HEK293 (cell line): ENCODE measurements at regions not wholly inside any gene's neighbourhood (a gene's known extent, or its start where the extent isn't known, plus 50 kb on each side); places are given as distances from the start of the nearest gene placed in this dataset.

Experiments
- CTCF ChIA-PET: fragments of 350-600 bp; formaldehyde crosslinking; extraction: SDS; loops from one replicate; lab custom pipeline; 2021; ENCODE audit warnings: antibody characterized with exemption; lab: Yijun Ruan, JAX
- POLR2A ChIA-PET: fragments of 300-600 bp; formaldehyde crosslinking; extraction: SDS; loops from one replicate; lab custom pipeline; 2020; ENCODE audit warnings: antibody characterized with exemption, inconsistent platforms; lab: Yijun Ruan, JAX
- H3K27ac ChIP-seq: fragments of 200-500 bp; sonication (Bioruptor generic); 2 replicates; pipeline ENCODE4 v1.5.1; 2014; ENCODE audit warnings: low read depth, low read length, control low read depth, inconsistent platforms; ENCODE audit errors: extremely low read depth
- H3K36me3 ChIP-seq, 2 experiments: fragments of 200-500 bp in 1 of 2; sonication (Bioruptor generic) in 1 of 2; 1 replicate in 1 of 2; 2 replicates in 1 of 2; pipeline ENCODE4 v1.5.1; 2014 to 2017; ENCODE audit warnings: inconsistent platforms in 2 of 2, low read length in 2 of 2; ENCODE audit not compliant: control insufficient read depth in 2 of 2, insufficient read depth in 1 of 2
- H3K4me1 ChIP-seq: fragments of 200-500 bp; sonication (Bioruptor generic); 2 replicates; pipeline ENCODE4 v1.5.1; 2014; ENCODE audit warnings: mild to moderate bottlenecking, low read length, inconsistent platforms; ENCODE audit not compliant: control insufficient read depth, insufficient read depth
- H3K4me3 ChIP-seq: 2 replicates; pipeline ENCODE4 v1.5.1; 2011; ENCODE audit warnings: low read depth, mild to moderate bottlenecking, control low read depth, low read length, moderate library complexity
- H3K9me3 ChIP-seq: fragments of 200-500 bp; sonication (Bioruptor generic); 2 replicates; pipeline ENCODE4 v1.5.1; 2014; ENCODE audit warnings: low read depth, low read length, inconsistent platforms; ENCODE audit not compliant: control insufficient read depth, insufficient read depth
- BCL11B ChIP-seq: fragments of 450-650 bp; formaldehyde crosslinking; IDR thresholded peaks from 2 replicates; pipeline ENCODE4 v1.5.1; 2016; ENCODE audit warnings: low read depth, missing biosample characterization, missing genetic modification characterization
- GLI4 ChIP-seq: fragments of 450-650 bp; formaldehyde crosslinking; IDR thresholded peaks from 2 replicates; pipeline ENCODE4 v1.5.1; 2016; ENCODE audit warnings: missing biosample characterization, missing genetic modification characterization
- GLIS2 ChIP-seq: fragments of 450-650 bp; formaldehyde crosslinking; IDR thresholded peaks from 2 replicates; pipeline ENCODE4 v1.5.1; 2016; ENCODE audit warnings: missing biosample characterization, missing genetic modification characterization
- KLF8 ChIP-seq: fragments of 450-650 bp; formaldehyde crosslinking; IDR thresholded peaks from 2 replicates; pipeline ENCODE4 v1.5.1; 2016; ENCODE audit warnings: missing biosample characterization, missing genetic modification characterization
- OVOL3 ChIP-seq: fragments of 450-650 bp; formaldehyde crosslinking; IDR thresholded peaks from 2 replicates; pipeline ENCODE4 v1.5.1; 2016; ENCODE audit warnings: missing biosample characterization, missing genetic modification characterization
- RBAK ChIP-seq: fragments of 450-650 bp; formaldehyde crosslinking; IDR thresholded peaks from 2 replicates; pipeline ENCODE4 v1.5.1; 2016; ENCODE audit warnings: missing biosample characterization, missing genetic modification characterization
- SCRT1 ChIP-seq: fragments of 450-650 bp; formaldehyde crosslinking; IDR thresholded peaks from 2 replicates; pipeline ENCODE4 v1.5.1; 2016; ENCODE audit warnings: missing biosample characterization, missing genetic modification characterization, borderline replicate concordance
- ZBTB17 ChIP-seq: fragments of 450-650 bp; formaldehyde crosslinking; IDR thresholded peaks from 2 replicates; pipeline ENCODE4 v1.5.1; 2016; ENCODE audit warnings: missing biosample characterization, missing genetic modification characterization
- ZBTB20 ChIP-seq: fragments of 450-650 bp; formaldehyde crosslinking; IDR thresholded peaks from 2 replicates; pipeline ENCODE4 v1.5.1; 2016; ENCODE audit warnings: missing biosample characterization, missing genetic modification characterization
- ZBTB48 ChIP-seq: fragments of 450-650 bp; formaldehyde crosslinking; IDR thresholded peaks from 2 replicates; pipeline ENCODE4 v1.5.1; 2016; ENCODE audit warnings: missing biosample characterization, missing genetic modification characterization
- ZBTB7A ChIP-seq: fragments of 450-650 bp; formaldehyde crosslinking; IDR thresholded peaks from 2 replicates; pipeline ENCODE4 v1.5.1; 2016; ENCODE audit warnings: low read depth, missing biosample characterization, missing genetic modification characterization
- ZBTB8A ChIP-seq: fragments of 450-650 bp; formaldehyde crosslinking; IDR thresholded peaks from 2 replicates; pipeline ENCODE4 v1.5.1; 2016; ENCODE audit warnings: missing biosample characterization, missing genetic modification characterization
- ZNF112 ChIP-seq: fragments of 450-650 bp; formaldehyde crosslinking; IDR thresholded peaks from 2 replicates; pipeline ENCODE4 v1.5.0; 2017; ENCODE audit warnings: missing biosample characterization, missing genetic modification characterization
- ZNF138 ChIP-seq: fragments of 450-650 bp; formaldehyde crosslinking; IDR thresholded peaks from 2 replicates; pipeline ENCODE4 v1.5.1; 2016; ENCODE audit warnings: missing biosample characterization, missing genetic modification characterization, borderline replicate concordance
- ZNF184 ChIP-seq: fragments of 450-650 bp; IDR thresholded peaks from 2 replicates; pipeline ENCODE4 v1.5.1; 2018; ENCODE audit warnings: missing biosample characterization, mild to moderate bottlenecking, missing genetic modification characterization
- ZNF202 ChIP-seq: fragments of 450-650 bp; formaldehyde crosslinking; IDR thresholded peaks from 2 replicates; pipeline ENCODE4 v1.5.1; 2016; ENCODE audit warnings: missing biosample characterization, missing genetic modification characterization, borderline replicate concordance
- ZNF24 ChIP-seq: fragments of 450-650 bp; formaldehyde crosslinking; IDR thresholded peaks from 2 replicates; pipeline ENCODE4 v1.5.1; 2016; ENCODE audit warnings: missing biosample characterization, missing genetic modification characterization
- ZNF274 ChIP-seq, 2 experiments: fragments of 200-500 bp in 1 of 2; fragments of 450-650 bp in 1 of 2; sonication (Bioruptor generic) in 1 of 2; formaldehyde crosslinking in 1 of 2; IDR thresholded peaks; 2 replicates each; pipeline versions ENCODE4 v1.5.1 to v1.6.1; 2014 to 2016; ENCODE audit warnings: borderline replicate concordance in 1 of 2, inconsistent platforms in 1 of 2, low read length in 1 of 2, missing biosample characterization in 1 of 2, missing genetic modification characterization in 1 of 2
- ZNF311 ChIP-seq: fragments of 450-650 bp; formaldehyde crosslinking; IDR thresholded peaks from 2 replicates; pipeline ENCODE4 v1.5.1; 2017; ENCODE audit warnings: missing biosample characterization, missing genetic modification characterization, borderline replicate concordance
- ZNF488 ChIP-seq: fragments of 450-650 bp; formaldehyde crosslinking; IDR thresholded peaks from 2 replicates; pipeline ENCODE4 v1.5.1; 2016; ENCODE audit warnings: missing biosample characterization, missing genetic modification characterization
- ZNF518A ChIP-seq: fragments of 450-650 bp; formaldehyde crosslinking; conservative IDR thresholded peaks from 2 replicates; pipeline ENCODE4 v1.5.1; 2016; ENCODE audit warnings: low read depth, missing biosample characterization, missing genetic modification characterization
- ZNF623 ChIP-seq: fragments of 450-650 bp; formaldehyde crosslinking; IDR thresholded peaks from 2 replicates; pipeline ENCODE4 v1.5.1; 2016; ENCODE audit warnings: missing biosample characterization, missing genetic modification characterization
- ZNF664 ChIP-seq: fragments of 450-650 bp; formaldehyde crosslinking; IDR thresholded peaks from 2 replicates; pipeline ENCODE4 v1.5.1; 2016; ENCODE audit warnings: missing biosample characterization, missing genetic modification characterization
- ZNF692 ChIP-seq: fragments of 450-650 bp; formaldehyde crosslinking; IDR thresholded peaks from 2 replicates; pipeline ENCODE4 v1.5.1; 2016; ENCODE audit warnings: missing biosample characterization, missing genetic modification characterization
- ZNF76 ChIP-seq: fragments of 450-650 bp; formaldehyde crosslinking; IDR thresholded peaks from 2 replicates; pipeline ENCODE4; 2016; ENCODE audit warnings: low read depth, missing biosample characterization, missing genetic modification characterization, borderline replicate concordance
- ZNF768 ChIP-seq: fragments of 450-650 bp; formaldehyde crosslinking; IDR thresholded peaks from 2 replicates; pipeline ENCODE4 v1.5.1; 2018; ENCODE audit warnings: missing biosample characterization, mild to moderate bottlenecking, missing genetic modification characterization
- ZNF791 ChIP-seq: fragments of 450-650 bp; formaldehyde crosslinking; IDR thresholded peaks from 2 replicates; pipeline ENCODE4 v1.5.1; 2016; ENCODE audit warnings: missing biosample characterization, missing genetic modification characterization
- ZNF792 ChIP-seq: fragments of 450-650 bp; formaldehyde crosslinking; IDR thresholded peaks from 2 replicates; pipeline ENCODE4 v1.5.1; 2016; ENCODE audit warnings: missing biosample characterization, missing genetic modification characterization
- ZNF837 ChIP-seq: fragments of 450-650 bp; formaldehyde crosslinking; IDR thresholded peaks from 2 replicates; pipeline ENCODE4 v1.5.1; 2016; ENCODE audit warnings: missing biosample characterization, missing genetic modification characterization
- TF ChIP-seq, protein P1 (sequence below): fragments of 450-650 bp; formaldehyde crosslinking; IDR thresholded peaks from 2 replicates; pipeline ENCODE4 v1.5.1; 2017; ENCODE audit warnings: missing biosample characterization, mild to moderate bottlenecking, missing genetic modification characterization, moderate library complexity

GRCh38 chr5:15008921-15009320 lies 137.3 kb upstream of the ANKH start (continued):
- no peak for TF ChIP-seq ZNF692 (tag by site-specific recombination)
- TF ChIP-seq, protein P1, sequence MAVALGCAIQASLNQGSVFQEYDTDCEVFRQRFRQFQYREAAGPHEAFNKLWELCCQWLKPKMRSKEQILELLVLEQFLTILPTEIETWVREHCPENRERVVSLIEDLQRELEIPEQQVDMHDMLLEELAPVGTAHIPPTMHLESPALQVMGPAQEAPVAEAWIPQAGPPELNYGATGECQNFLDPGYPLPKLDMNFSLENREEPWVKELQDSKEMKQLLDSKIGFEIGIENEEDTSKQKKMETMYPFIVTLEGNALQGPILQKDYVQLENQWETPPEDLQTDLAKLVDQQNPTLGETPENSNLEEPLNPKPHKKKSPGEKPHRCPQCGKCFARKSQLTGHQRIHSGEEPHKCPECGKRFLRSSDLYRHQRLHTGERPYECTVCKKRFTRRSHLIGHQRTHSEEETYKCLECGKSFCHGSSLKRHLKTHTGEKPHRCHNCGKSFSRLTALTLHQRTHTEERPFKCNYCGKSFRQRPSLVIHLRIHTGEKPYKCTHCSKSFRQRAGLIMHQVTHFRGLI (tag by site-specific recombination): 0 out of 2 replicates have a peak, but pooled peaks have one; percentile 7
- TF ChIP-seq KLF8: no peak
- TF ChIP-seq ZNF76 (tag by site-specific recombination): no peak
- TF ChIP-seq ZNF488 (tag by site-specific recombination): no peak

- Histone ChIP-seq H3K4me3 (no peak overlapping the region), H3K4me1 (peaks cover 24% of the 10 kb centered on the region), H3K9me3 (no peaks in the 10 kb centered on the region), H3K36me3 (no peaks in the 10 kb centered on the region), H3K27ac (peak overlapping the region; percentile 51; the same call in 1 of the 2 replicates)
- POLR2A ChIA-PET: no interaction called here
- CTCF ChIA-PET: interaction anchor here (0.6 to 1.3 kb wide), 4 partner anchors 169 to 360 kb away, joined by 3 to 4 read pairs (median 4); no protein-coding TSS in a partner anchor
- TF ChIP-seq ZNF664 (tag by site-specific recombination): no peak
- no peak for TF ChIP-seq ZNF311
- no peak for TF ChIP-seq SCRT1 (tag by site-specific recombination)
- no peak for TF ChIP-seq ZNF768 (tag by site-specific recombination)
- TF ChIP-seq BCL11B (tag by site-specific recombination): no peak
- no peak for TF ChIP-seq ZBTB8A
- TF ChIP-seq ZNF112 (tag by site-specific recombination): no peak
- TF ChIP-seq ZNF518A: peak; percentile 63; the same call in 1 of the 2 replicates
- no peak for TF ChIP-seq ZNF791
- TF ChIP-seq ZNF184 (tag by site-specific recombination): no peak
- no peak for TF ChIP-seq ZNF792 (tag by site-specific recombination)
- no peak for TF ChIP-seq OVOL3 (tag by site-specific recombination)
- TF ChIP-seq ZBTB17: peak; percentile 58
- TF ChIP-seq GLI4 (tag by site-specific recombination): no peak
- peak; percentile 61; the same call in 1 of the 2 replicates for TF ChIP-seq GLIS2
- TF ChIP-seq ZNF623 (tag by site-specific recombination): no peak
- TF ChIP-seq ZNF274 (IDR thresholded peaks at IDR 0.05; ENCODE audit: low read length): no peak
- no peak for TF ChIP-seq ZNF274 (tag by site-specific recombination; IDR thresholded peaks at IDR 0.05; ENCODE audit: borderline replicate concordance)
- TF ChIP-seq ZBTB48 (tag by site-specific recombination): 0 out of 2 replicates have a peak, but pooled peaks have one; percentile 36
- TF ChIP-seq ZNF138 (tag by site-specific recombination): no peak
- peak; percentile 76 for TF ChIP-seq ZBTB20 (tag by site-specific recombination)
- TF ChIP-seq ZNF837: no peak
- TF ChIP-seq RBAK (tag by site-specific recombination): no peak
- TF ChIP-seq ZNF24 (tag by site-specific recombination): peak; percentile 76
- no peak for TF ChIP-seq ZBTB7A (tag by site-specific recombination)
- no peak for TF ChIP-seq ZNF202 (tag by site-specific recombination)
These were observed 136.9 kb upstream of the ANKH start for GRCh38 chr5:15008476-15008875.
